ENCODE measurements at regions not wholly inside any gene's neighbourhood (a gene's known extent, or its start where the extent isn't known, plus 50 kb on each side); places are given as distances from the start of the nearest gene placed in this dataset.

- CTCF ChIA-PET, result interaction anchor here (1.0 to 2.8 kb wide), 2 partner anchors 12 to 57 kb away, joined by 4 to 16 read pairs; no protein-coding TSS in a partner anchor
- Histone ChIP-seq H3K27ac (ENCODE audit: extremely low read depth, low read depth, low read length) (no peak overlapping the region), H3K4me3 (ENCODE audit: low read depth, low read length) (no peak overlapping the region), H3K36me3 (ENCODE audit: control insufficient read depth in 2 of 2, insufficient read depth in 1 of 2, low read length in 2 of 2) (no peaks in the 10 kb centered on the region), H3K4me1 (ENCODE audit: control insufficient read depth, insufficient read depth, low read length) (no peaks in the 10 kb centered on the region), H3K9me3 (ENCODE audit: control insufficient read depth, insufficient read depth, low read depth, low read length) (no peaks in the 10 kb centered on the region)
- POLR2A ChIA-PET, result no interaction called here
- TF ChIP-seq ZSCAN30 (tag by site-specific recombination; IDR thresholded peaks at IDR 0.05) (no peak), PRDM1 (tag by site-specific recombination; IDR thresholded peaks at IDR 0.05) (no peak), TCF7L2 (IDR thresholded peaks at IDR 0.05; ENCODE audit: borderline replicate concordance, low read depth, low read length) (no peak), ZNF433 (tag by site-specific recombination; IDR thresholded peaks at IDR 0.05; ENCODE audit: low read depth) (no peak), EGR2 (tag by site-specific recombination; IDR thresholded peaks at IDR 0.05; ENCODE audit: low read depth) (no peak), ZNF280C (tag by site-specific recombination; IDR thresholded peaks at IDR 0.05) (no peak), ZNF223 (tag by site-specific recombination; IDR thresholded peaks at IDR 0.05) (no peak), ZNF175 (tag by site-specific recombination; IDR thresholded peaks at IDR 0.05) (no peak), ZNF214 (tag by site-specific recombination; IDR thresholded peaks at IDR 0.05; ENCODE audit: borderline replicate concordance) (no peak), ZNF155 (tag by site-specific recombination; IDR thresholded peaks at IDR 0.05) (no peak), REPIN1 (tag by site-specific recombination; IDR thresholded peaks at IDR 0.05; ENCODE audit: low read depth) (no peak), HIC1 (tag by site-specific recombination; IDR thresholded peaks at IDR 0.05) (no peak), ZNF529 (tag by site-specific recombination; IDR thresholded peaks at IDR 0.05; ENCODE audit: insufficient replicate concordance) (no peak), ZNF398 (tag by site-specific recombination; IDR thresholded peaks at IDR 0.05) (no peak), ZNF302 (tag by site-specific recombination; IDR thresholded peaks at IDR 0.05; ENCODE audit: low read depth) (no peak), ZNF248 (tag by site-specific recombination; IDR thresholded peaks at IDR 0.05) (no peak), ZNF202 (tag by site-specific recombination; IDR thresholded peaks at IDR 0.05; ENCODE audit: borderline replicate concordance) (no peak), ZNF677 (tag by site-specific recombination; IDR thresholded peaks at IDR 0.05) (no peak), ZEB2 (tag by site-specific recombination; IDR thresholded peaks at IDR 0.05) (no peak)
Measured at GRCh38 chr1:209260136-209260535, 323.4 kb upstream of the CAMK1G start.

GRCh38 chr1:209262631-209263030 is 320.9 kb upstream of the CAMK1G start:
- CTCF ChIA-PET, result interaction anchor here (0.5 to 0.7 kb wide), 4 partner anchors 20 to 1116 kb away, joined by 3 to 4 read pairs (median 3); no protein-coding TSS in a partner anchor
- H3K4me3 ChIP-seq (ENCODE audit: low read depth, low read length), result no peak overlapping the region
- H3K9me3 ChIP-seq (ENCODE audit: control insufficient read depth, insufficient read depth, low read depth, low read length), result no peaks in the 10 kb centered on the region
- no peak overlapping the region for H3K27ac ChIP-seq (ENCODE audit: extremely low read depth, low read depth, low read length)
- H3K4me1 ChIP-seq (ENCODE audit: control insufficient read depth, insufficient read depth, low read length), result no peaks in the 10 kb centered on the region
- POLR2A ChIA-PET, result no interaction called here
- no peaks in the 10 kb centered on the region for H3K36me3 ChIP-seq (ENCODE audit: control insufficient read depth in 2 of 2, insufficient read depth in 1 of 2, low read length in 2 of 2)
- TF ChIP-seq ZBTB21 (tag by site-specific recombination; IDR thresholded peaks at IDR 0.05) (no peak), ZBTB44 (tag by site-specific recombination; IDR thresholded peaks at IDR 0.05) (no peak)
